ENCODE measurements at regions not wholly inside any gene's neighbourhood (a gene's known extent, or its start where the extent isn't known, plus 50 kb on each side); places are given as distances from the start of the nearest gene placed in this dataset.

DNA sequence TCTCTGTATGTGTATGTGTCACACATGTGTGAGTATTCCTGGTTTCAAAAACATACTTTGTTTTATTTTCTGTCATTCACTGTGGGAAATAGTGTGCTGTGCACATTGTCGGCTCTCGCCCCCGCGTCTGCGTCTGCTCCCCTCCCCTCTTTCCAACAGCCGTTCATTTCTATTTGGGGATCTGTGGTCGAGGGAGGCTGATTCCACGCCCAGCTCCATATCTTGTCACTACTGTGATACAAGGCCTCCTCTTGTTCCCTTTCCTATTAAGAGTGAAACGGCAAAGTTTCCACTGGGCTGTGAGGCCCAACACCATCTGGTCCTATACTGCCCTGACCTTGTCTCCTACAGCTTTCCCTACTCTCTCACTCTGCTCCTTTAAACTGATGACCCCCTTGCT is 172.5 kb upstream of the LRIG1 start:
- no peak for DNase-seq (ENCODE audit: low read depth in 2 of 2)

DNA sequence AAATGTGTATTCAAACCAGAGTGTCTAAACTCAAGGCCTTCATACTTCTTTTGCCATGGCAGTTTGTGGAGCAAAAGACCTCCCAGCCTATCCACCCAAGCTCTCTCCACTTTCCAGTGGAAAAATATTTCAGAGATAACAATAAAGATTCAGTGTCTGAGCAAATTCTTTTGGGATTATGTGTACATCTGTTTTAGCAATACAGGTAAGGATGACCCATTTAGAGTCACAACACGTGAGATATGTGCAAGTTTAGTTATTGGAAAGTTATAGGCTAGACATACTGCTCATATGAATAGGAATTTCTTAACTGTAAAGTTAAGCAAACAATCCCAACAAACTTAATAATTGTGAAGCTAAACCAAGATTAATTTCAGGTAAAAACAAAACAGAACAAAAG is 174.5 kb upstream of the LRIG1 start:
- no peak for DNase-seq (ENCODE audit: low read depth in 2 of 2)

DNA sequence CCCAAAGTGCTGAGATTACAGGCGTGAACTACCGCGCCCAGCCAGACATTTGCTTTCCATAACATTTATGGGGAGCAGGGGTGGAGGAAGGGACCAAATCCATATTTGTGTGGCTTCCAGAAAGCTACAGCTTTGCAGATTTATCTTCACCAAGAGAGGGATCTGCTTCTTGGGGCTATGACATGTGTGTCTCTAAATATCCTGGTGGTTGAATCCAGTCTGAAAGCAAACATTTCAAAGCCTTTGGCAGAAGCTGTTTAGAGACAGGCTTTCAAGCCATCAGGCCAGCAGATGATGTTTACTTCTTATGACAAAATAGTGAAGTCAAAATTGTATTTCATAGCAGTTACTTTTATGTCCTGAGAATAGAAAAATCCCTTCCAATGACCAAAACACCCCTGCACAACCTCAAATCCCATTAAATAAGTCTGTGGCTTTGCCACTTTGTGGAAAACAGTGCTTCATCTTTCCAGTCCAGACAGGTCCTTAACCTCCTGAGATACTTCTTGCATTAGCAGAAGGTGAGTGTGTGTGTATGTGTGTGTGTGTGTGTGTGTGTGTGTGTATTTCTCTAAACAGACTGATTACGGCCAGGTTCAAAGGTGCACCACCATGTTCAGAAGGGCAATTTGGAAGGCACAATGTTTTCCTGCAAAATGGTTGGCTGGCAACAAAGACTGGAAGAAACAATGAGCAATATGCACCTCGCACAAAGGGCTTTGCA is 191.4 kb upstream of the LRIG1 start:
- no peak for DNase-seq (ENCODE audit: low read depth in 2 of 2)

DNA sequence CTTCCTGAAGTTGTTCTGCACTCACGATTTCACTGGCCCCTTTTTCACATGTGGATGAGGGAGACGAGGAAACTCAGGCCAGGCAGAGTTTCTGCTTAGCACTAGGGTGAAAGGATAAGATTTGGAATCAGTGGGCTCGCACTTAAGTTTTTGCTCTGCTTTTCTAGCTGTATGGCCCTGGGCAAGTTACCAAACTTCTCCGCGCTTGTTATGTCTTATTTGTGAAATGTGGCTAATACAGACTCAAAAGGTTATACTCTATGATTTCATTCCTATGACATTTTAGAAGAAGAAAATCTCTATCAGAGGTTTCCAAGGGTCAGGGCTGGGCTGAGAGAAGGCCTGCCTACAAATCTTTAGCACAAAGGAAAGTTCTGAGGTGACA is 191.9 kb upstream of the LRIG1 start:
- DNase-seq (ENCODE audit: low read depth in 2 of 2): no peak

DNA sequence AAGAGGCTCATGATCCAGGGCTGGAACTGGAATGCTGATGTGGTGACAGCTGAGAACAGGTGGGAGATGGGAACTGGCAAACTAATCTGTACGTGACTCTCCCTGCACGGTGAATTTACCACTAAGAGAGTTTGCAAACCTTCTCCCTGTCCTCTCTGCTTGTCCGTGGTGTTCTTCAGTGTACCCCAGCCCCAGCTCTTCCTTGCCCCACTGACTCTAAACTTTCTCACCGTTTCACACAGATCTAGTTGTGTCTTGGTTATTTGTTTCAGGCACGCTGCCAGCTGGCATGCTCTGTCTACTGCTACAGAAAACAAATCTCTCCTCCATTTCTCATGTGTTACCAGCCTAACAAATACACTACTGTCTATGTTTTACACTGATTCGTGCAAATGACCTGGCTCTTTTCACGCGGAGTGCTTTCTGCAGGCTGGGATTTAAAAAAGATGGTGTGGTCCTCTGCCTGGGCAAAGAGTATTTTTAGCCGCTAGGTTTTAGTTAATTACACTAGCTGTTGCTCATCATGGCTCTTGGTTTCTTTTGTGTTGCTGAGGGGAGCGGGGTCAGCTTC is 192.7 kb upstream of the LRIG1 start:
- DNase-seq (ENCODE audit: low read depth in 2 of 2): no peak

DNA sequence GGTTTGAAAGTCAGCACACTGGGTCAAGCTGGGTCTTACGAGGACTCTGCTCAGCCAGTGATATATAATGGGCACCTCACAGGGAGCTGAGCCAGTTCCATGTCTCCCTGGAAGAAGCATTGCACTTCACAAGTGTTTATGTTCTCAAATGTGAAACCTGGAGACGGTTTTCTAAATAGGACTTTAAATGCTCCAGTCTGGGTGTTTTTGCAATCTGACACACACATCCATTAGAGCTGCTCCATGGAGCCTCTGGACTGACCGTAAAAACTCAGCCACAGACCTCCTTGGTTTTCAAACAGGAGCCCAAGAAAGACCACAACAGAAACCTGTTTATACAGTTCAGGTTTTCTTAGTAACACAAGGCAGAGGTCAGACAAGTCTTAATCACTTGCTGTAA is 201.3 kb upstream of the LRIG1 start:
- no peak for DNase-seq (ENCODE audit: low read depth in 2 of 2)

DNA sequence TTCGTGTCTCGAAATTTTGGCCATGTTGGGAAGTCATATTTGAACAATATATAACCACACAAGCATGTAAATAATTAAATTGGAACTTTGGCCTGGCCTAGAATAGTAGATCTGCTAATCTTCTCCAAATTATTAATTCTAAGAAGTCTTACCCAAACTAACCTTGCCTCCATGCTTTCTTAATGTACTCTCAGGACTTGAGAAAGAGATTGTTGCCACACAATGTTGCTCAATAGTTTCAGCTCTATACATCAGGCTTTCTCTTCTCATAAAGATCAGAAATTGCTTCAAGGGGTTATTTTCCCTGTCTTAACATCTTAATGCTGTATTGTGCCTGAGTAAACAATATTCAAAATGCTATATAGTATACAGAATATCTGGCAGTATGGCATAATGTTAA is 202.7 kb upstream of the LRIG1 start:
- DNase-seq (ENCODE audit: low read depth in 2 of 2): no peak

DNA sequence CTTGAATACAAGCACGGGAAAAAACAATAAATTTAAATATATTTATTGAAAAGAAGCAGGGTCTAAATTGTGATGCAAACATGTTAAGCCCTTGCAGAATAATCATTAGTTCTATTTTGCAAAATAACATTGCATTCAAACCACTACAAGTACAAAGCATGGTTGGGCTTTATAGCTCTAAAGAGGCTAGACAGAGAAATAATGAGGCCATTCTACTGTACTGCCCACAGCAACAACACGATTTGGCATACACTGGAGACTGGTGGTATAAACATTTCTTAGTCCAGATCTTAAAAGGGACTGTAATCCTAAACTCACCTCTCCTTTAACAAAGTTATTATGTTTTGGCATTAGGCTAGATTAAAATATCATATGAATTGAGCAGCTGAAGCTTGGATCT is 204.3 kb upstream of the LRIG1 start:
- no peak for DNase-seq (ENCODE audit: low read depth in 2 of 2)

DNA sequence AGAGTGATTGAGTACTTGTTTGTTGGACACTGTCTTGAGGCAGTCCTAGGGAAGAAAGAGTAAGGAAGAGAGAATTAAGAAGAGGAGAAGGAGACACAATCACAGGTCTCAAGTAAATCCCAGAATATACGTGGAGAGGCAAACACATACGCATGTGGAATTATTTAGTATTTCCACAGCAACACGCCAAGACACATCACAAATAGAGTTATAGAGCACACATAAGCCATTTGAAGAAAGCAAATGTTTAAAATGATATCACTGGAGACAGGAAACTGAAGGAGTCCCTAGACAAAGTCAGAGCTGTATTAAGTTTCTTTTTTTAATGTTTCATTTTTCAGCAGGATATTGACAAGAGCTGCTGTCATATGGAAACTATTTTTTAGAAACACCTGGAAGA is 206.1 kb upstream of the LRIG1 start:
- DNase-seq (ENCODE audit: low read depth in 2 of 2): no peak

DNA sequence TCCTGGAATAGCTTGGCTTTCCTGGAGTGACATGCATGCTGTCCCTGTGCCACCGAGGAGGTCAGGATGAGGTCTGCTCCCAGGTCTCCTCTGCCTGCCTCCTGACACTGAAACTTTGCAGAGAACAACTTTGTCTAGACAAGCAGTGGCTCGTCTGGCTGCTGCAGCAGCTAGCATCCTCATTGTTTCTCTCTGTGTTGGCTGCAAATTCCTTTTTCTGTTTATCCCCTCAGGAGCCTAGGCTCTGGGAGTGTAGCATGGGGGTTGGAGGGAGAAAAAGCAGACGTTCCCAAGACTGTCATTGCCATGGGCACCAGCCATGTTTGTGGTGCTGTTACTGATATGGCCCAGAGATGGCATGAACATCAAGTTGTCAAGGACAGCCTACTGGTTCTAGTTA is 208.7 kb upstream of the LRIG1 start:
- no peak for DNase-seq (ENCODE audit: low read depth in 2 of 2)

DNA sequence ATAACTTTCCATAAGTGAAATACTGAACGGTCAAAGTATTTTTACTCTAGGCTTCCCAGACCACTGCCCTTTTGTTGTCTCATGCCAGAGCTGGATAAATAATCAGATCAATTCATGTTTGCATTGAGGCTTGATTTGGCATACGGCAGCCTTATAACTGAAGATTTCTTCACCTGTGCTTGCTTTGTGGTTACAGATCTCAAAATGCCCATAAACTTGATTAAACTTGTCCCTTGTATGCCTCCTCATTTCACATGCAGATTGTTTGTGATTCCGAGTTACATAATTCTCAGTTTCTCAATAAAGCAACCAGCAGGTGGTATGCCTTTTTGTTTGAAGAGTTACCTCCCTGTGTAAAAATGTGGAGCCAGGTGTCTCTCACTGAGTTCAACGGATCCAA is 211.4 kb upstream of the LRIG1 start:
- DNase-seq (ENCODE audit: low read depth in 2 of 2): no peak

DNA sequence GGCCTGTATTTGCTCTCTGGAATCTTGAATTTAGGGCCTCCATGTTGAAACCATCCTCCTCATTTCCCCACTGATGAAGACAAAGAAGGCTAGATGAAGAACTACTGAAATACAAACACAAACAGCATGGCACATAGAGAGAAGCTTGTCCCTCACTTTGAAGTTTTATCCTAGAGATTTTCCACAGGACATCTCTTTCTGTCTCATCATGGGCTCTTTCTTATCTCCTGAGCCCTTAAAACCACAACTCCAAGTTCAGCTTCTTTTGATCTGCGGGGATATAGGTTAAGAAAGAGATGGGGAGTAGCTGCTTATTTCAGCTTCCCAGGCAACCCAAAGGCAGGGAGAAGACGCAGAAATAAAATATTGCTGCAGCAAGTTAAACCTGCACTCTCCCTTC is 213.1 kb upstream of the LRIG1 start:
- DNase-seq (ENCODE audit: low read depth in 2 of 2): no peak

DNA sequence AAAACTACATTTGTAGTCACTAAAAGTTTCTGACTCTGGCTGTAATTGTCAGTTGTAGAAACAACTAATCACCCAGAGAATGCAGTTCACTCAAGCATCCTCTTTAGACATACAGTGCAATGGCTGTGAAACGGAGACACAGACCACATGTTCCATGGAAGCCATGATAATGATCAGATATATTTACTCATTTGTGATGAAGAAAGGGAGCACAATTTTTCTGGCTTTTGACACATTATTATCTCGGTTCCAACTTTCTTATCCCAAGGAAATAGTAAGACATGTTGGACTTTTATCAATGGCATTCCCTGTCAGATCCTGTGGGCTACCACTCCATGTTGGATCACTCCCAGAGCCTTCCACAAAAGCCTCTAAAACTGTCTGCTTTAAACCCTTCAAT is 215.0 kb upstream of the LRIG1 start:
- DNase-seq (ENCODE audit: low read depth in 2 of 2): no peak

DNA sequence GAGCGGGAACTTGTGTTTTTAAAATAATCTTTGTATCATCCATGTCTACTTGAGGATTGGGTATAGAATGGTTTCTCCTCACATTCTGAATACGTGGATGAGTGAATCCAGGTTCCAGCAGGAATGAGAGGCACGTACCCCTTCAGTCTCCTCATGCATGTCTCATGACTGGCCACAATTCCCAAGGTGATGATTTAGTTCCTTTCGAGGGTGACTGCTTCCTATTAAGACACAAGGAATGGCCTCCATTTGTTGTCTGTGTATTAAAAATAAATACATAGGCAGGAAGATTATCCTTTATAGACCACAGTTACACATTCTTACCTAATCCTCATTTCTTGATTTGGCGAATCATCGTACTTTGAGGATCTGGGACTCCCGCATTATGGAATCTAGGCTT is 217.0 kb upstream of the LRIG1 start:
- DNase-seq (ENCODE audit: low read depth in 2 of 2): no peak

DNA sequence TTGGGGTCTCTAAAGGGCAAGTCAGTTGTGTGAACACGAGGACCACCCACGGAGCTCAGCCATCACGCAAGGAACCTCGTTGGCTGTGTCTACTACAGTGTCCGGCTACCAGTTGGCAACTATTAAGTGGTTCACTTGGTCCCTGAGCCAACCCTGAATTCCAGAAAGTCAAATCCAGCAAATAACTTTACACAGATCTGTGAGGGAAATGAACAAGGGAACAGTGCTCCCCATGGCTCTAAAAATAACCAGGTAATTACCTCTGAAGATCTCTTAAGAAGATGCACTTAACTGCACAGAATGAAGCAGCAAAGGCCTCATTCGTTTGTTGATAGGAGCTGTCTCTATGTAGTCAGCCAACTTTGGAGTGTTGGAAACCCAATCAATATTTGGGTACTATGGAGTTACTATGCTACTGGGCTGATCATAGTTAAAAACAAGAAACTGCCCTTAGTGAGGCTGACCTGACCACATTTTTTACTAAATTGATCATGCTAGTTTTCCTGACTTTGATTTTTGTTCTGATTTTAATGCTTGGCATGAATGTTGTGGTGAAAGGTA is 219.1 kb upstream of the LRIG1 start:
- DNase-seq (ENCODE audit: low read depth in 2 of 2): no peak

DNA sequence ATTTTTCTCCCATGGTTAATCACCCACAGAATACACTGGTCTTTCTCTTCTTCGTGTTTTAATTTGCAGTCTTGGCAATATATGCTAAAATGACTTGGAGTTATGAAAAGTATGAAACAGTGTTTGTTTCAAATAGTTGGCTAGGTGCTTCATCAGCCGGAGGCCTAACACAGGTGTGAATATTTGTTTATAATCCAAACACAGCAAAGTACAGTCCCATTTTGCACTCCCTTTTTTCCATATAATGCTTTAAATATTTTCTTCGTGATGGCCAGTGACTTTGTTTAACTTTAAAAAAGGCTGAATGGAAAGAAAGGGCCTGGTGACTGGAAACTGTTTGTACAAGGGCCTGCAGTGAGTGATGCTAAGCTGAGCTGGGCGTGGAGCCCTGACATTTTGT is 219.7 kb upstream of the LRIG1 start:
- no peak for DNase-seq (ENCODE audit: low read depth in 2 of 2)

DNA sequence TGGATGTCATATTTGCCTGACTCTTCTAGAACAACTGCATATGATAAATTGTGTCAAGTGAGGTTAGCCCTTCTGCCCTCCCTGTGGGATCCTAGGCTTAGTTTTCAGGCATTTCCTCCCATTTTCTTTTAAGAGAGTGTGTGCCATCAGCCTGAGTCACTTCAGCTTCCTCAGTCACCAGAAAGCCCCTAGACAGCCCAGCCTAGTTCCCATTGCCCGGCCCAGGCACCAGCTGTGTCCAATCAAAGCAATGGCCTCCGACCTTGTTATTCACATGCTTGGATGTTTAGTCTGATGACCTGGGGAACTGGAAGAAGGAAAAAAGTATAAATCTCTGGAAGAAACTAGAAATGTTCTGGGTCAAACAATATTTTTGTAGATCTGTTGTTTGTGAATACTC is 221.9 kb upstream of the LRIG1 start:
- no peak for DNase-seq (ENCODE audit: low read depth in 2 of 2)

DNA sequence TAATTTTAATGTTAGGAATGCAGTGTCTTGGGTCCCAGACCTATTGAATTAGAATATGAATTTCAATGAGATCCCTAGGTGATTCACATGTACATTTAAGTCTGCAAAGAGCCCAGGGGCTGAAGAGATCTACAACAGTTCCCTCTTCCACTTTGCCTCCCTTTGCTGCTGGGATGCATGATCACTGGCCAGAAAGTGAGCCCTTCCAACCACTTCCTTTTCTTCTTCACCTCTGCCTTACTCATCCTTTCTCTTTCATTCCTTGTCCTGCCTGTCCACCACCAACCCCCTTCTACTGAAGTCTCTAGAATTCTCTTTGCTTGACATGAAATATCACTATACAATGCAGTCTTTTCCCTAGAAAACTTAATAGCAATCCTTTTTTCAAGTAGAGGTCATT is 222.4 kb upstream of the LRIG1 start:
- DNase-seq (ENCODE audit: low read depth in 2 of 2): no peak

DNA sequence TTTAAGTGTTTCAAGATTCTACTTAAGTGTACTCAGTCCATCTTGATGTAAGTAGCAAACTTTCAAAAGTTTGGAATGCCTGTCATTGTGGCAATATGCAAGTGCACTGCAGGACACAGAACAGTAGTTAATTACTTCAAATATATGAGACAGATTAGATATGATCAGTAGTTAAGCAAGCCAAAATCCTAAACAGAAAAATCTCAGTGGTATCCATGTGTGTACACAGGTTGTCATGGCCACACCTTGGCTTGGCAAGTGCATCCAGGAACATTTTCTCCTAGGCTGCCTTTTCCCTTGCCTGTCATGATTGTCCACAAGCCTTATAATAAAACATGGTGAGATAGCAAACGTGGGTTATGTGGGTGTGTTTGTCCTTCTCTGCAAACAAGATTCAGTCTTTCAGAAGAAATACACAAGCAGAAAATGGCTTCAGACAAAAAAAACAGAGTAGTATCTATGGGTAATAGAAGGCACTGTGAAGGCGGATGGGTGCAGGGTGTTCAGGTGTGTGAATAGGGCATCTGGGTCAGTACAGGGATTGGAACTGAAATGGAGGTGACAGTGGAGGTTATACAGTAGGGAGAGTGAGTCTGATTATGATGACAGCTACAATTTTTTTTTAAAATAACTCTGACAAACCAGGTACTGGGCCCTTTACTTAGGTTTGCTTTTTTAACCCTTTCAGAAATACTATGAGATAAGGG is 229.0 kb upstream of the LRIG1 start:
- DNase-seq (ENCODE audit: low read depth in 2 of 2): no peak

DNA sequence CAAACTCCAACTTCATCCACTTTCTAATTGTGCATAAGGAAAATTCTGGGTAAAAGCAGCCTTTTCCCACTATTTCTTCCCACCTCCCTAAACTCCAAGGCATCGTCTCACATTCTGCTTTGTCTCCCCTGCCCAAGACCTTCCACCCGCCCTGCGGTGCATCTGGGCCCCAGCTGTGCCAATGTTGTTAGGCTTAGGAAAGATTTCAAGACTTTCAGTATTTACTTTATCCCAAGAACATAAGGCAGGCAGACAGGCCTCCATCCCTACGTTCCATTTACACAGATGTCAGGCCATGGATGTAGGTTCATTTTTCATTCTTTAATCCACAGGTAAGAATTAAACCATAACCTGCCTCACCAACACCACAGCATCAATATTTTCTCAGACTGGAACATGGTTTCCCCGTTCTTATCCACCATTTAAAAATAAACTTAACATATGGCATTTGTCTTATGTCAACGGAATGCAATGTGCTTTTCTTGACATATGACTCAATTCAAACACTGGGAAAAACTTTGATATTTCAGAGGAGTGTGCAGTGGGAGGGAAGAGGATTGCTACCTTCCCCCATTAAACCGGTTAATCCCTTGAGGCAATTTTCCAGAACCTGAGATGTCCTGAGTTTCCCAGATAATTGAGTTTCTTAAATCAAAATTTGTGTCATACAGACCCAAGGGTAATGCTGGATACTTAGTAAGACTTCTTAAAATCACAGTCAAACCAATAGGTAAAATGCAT is 238.0 kb upstream of the LRIG1 start:
- no peak for DNase-seq (ENCODE audit: low read depth in 2 of 2)

DNA sequence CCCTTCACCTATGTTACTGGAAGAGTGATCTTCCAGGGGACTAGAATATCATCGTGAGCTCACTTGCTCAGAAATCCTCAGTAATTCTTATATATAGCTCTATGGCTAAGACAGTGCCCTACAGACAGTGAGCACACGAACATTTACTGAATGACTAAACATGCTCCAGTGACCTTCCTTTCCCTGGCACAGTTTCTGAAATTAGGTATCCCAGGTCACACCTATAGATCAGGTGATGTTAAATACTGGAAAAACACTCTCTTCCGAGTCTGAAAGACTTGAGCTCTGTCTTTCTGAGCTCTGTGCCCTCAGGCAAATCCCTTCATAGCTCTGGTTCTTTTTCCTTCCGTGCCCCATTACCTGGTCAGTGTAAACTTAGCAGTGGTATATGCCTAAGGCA is 239.4 kb upstream of the LRIG1 start:
- no peak for DNase-seq (ENCODE audit: low read depth in 2 of 2)

DNA sequence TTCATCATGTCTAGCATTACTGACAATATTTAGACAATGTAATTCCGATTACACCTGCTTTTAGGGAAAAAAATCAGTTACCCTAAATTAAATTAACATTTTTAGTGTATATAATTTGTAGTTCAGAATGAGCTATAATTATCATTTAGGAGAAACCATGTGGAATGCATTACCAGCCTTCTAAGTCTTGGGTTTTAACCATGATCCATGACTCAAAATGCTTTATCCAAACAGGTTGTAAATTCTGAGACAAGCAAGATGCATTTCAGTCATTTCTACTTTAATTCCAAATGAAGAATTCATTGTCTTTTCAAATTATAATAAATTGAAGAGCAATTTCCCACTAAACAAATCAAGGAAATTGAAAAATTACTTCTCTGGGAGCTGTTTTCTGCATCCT is 243.7 kb upstream of the LRIG1 start:
- DNase-seq (ENCODE audit: low read depth in 2 of 2): no peak

DNA sequence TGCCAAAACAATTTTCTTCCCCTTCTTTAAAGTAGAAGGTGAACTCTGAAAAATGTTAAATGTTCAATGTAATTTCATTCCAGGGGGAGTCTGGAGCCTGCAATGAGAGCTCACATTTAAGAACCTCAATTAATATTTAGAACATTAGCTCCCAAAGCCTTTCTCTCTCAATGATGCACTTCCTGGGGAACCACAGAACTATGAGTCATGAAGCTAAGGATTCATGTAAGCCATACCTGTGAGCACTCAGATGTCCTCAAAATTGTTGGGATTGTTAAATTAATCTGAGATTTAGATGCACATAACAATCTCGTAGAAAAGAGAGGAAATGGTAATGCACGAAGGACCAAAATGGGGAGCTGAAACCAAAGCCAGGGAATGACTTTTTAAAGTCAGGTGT is 244.2 kb upstream of the LRIG1 start:
- DNase-seq (ENCODE audit: low read depth in 2 of 2): no peak
